ENCODE measurements at regions not wholly inside any gene's neighbourhood (a gene's known extent, or its start where the extent isn't known, plus 50 kb on each side); places are given as distances from the start of the nearest gene placed in this dataset.

DNA sequence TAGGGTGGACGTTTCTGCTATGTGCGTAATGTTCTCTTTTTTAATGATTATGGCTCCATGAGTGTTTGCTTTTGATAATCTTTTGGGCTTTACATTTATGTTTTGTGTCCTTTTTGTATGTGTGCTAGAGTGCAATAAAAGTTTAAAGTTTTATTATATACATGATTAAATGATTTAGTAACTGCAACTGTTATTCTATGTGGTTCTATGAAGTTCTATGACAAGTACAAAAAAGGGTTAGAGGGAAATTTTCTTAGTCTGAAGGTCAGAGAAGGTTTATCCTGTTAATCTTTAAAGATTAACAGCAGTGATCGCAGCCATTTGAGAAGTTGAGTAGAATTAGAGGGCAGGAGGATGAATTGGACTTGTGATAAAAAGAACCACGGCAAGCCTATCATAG, 386.4 kb upstream of the CHRM3 start:
- H3K9me3 ChIP-seq (ENCODE audit: control insufficient read depth, insufficient read depth, low read depth, low read length): no peaks in the 10 kb centered on the region
- ChIA-PET POLR2A (no interaction called here), CTCF (interaction anchor here (1.1 kb wide), 1 partner anchor 898 kb away, joined by 3 read pairs; no protein-coding TSS in a partner anchor)
- no peak for TF ChIP-seq ZNF580 (tag by site-specific recombination; IDR thresholded peaks at IDR 0.05)
- TF ChIP-seq KLF1 (tag by site-specific recombination; IDR thresholded peaks at IDR 0.05): no peak
- no peak for TF ChIP-seq ZNF747 (tag by site-specific recombination; IDR thresholded peaks at IDR 0.05)
- no peak for TF ChIP-seq ZNF112 (tag by site-specific recombination; IDR thresholded peaks at IDR 0.05)
- TF ChIP-seq ZNF311 (tag by site-specific recombination; IDR thresholded peaks at IDR 0.05; ENCODE audit: borderline replicate concordance): no peak
- TF ChIP-seq ZBTB1 (tag by site-specific recombination; IDR thresholded peaks at IDR 0.05): no peak
- TF ChIP-seq, protein P1, sequence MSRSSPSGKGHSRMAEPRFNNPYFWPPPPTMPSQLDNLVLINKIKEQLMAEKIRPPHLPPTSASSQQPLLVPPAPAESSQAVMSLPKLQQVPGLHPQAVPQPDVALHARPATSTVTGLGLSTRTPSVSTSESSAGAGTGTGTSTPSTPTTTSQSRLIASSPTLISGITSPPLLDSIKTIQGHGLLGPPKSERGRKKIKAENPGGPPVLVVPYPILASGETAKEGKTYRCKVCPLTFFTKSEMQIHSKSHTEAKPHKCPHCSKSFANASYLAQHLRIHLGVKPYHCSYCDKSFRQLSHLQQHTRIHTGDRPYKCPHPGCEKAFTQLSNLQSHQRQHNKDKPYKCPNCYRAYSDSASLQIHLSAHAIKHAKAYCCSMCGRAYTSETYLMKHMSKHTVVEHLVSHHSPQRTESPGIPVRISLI (tag by site-specific recombination; IDR thresholded peaks at IDR 0.05): no peak
- no peak for TF ChIP-seq ZNF211 (tag by site-specific recombination; IDR thresholded peaks at IDR 0.05; ENCODE audit: low read depth)
- no peak for TF ChIP-seq SP3 (tag by site-specific recombination; IDR thresholded peaks at IDR 0.05)
- no peak for TF ChIP-seq ZBTB21 (tag by site-specific recombination; IDR thresholded peaks at IDR 0.05)
- TF ChIP-seq ZNF2 (tag by site-specific recombination; IDR thresholded peaks at IDR 0.05): no peak
- TF ChIP-seq ZNF76 (tag by site-specific recombination; IDR thresholded peaks at IDR 0.05; ENCODE audit: borderline replicate concordance, low read depth): no peak
- TF ChIP-seq ZNF426 (tag by site-specific recombination; IDR thresholded peaks at IDR 0.05): no peak
- TF ChIP-seq ZNF501 (tag by site-specific recombination; IDR thresholded peaks at IDR 0.05): no peak
- no peak for TF ChIP-seq ZNF704 (tag by site-specific recombination; IDR thresholded peaks at IDR 0.05)
- no peak overlapping the region for H3K27ac ChIP-seq (ENCODE audit: extremely low read depth, low read depth, low read length)
- no peak overlapping the region for H3K4me3 ChIP-seq (ENCODE audit: low read depth, low read length)
- no peaks in the 10 kb centered on the region for H3K36me3 ChIP-seq (ENCODE audit: control insufficient read depth in 2 of 2, insufficient read depth in 1 of 2, low read length in 2 of 2)
- no peaks in the 10 kb centered on the region for H3K4me1 ChIP-seq (ENCODE audit: control insufficient read depth, insufficient read depth, low read length)

GRCh38 chr1:238998577-238998976, 387.8 kb upstream of the CHRM3 start:
- H3K27ac ChIP-seq (ENCODE audit: extremely low read depth, low read depth, low read length): no peak overlapping the region
- no peaks in the 10 kb centered on the region for H3K9me3 ChIP-seq (ENCODE audit: control insufficient read depth, insufficient read depth, low read depth, low read length)
- POLR2A ChIA-PET: no interaction called here
- H3K36me3 ChIP-seq (ENCODE audit: control insufficient read depth in 2 of 2, insufficient read depth in 1 of 2, low read length in 2 of 2): no peaks in the 10 kb centered on the region
- CTCF ChIA-PET: interaction anchor here (0.7 kb wide), 1 partner anchor 241 kb away, joined by 3 read pairs; no protein-coding TSS in a partner anchor
- H3K4me1 ChIP-seq (ENCODE audit: control insufficient read depth, insufficient read depth, low read length): no peaks in the 10 kb centered on the region
- no peak overlapping the region for H3K4me3 ChIP-seq (ENCODE audit: low read depth, low read length)
- TF ChIP-seq, protein P2, sequence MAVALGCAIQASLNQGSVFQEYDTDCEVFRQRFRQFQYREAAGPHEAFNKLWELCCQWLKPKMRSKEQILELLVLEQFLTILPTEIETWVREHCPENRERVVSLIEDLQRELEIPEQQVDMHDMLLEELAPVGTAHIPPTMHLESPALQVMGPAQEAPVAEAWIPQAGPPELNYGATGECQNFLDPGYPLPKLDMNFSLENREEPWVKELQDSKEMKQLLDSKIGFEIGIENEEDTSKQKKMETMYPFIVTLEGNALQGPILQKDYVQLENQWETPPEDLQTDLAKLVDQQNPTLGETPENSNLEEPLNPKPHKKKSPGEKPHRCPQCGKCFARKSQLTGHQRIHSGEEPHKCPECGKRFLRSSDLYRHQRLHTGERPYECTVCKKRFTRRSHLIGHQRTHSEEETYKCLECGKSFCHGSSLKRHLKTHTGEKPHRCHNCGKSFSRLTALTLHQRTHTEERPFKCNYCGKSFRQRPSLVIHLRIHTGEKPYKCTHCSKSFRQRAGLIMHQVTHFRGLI (tag by site-specific recombination; IDR thresholded peaks at IDR 0.05): no peak
- TF ChIP-seq, protein P3, sequence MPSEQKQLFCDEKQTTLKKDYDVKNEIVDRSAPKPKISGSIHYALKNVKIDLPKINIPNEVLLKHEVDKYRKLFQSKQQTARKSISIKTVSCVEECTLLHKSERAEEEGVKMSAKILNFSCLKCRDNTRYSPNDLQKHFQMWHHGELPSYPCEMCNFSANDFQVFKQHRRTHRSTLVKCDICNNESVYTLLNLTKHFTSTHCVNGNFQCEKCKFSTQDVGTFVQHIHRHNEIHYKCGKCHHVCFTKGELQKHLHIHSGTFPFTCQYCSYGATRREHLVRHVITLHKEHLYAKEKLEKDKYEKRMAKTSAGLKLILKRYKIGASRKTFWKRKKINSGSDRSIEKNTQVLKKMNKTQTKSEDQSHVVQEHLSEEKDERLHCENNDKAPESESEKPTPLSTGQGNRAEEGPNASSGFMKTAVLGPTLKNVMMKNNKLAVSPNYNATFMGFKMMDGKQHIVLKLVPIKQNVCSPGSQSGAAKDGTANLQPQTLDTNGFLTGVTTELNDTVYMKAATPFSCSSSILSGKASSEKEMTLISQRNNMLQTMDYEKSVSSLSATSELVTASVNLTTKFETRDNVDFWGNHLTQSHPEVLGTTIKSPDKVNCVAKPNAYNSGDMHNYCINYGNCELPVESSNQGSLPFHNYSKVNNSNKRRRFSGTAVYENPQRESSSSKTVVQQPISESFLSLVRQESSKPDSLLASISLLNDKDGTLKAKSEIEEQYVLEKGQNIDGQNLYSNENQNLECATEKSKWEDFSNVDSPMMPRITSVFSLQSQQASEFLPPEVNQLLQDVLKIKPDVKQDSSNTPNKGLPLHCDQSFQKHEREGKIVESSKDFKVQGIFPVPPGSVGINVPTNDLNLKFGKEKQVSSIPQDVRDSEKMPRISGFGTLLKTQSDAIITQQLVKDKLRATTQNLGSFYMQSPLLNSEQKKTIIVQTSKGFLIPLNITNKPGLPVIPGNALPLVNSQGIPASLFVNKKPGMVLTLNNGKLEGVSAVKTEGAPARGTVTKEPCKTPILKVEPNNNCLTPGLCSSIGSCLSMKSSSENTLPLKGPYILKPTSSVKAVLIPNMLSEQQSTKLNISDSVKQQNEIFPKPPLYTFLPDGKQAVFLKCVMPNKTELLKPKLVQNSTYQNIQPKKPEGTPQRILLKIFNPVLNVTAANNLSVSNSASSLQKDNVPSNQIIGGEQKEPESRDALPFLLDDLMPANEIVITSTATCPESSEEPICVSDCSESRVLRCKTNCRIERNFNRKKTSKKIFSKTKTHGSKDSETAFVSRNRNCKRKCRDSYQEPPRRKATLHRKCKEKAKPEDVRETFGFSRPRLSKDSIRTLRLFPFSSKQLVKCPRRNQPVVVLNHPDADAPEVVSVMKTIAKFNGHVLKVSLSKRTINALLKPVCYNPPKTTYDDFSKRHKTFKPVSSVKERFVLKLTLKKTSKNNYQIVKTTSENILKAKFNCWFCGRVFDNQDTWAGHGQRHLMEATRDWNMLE (tag by site-specific recombination; conservative IDR thresholded peaks at IDR 0.05; ENCODE audit: low read depth): no peak
- TF ChIP-seq ZNF777 (tag by site-specific recombination; IDR thresholded peaks at IDR 0.05; ENCODE audit: borderline replicate concordance): no peak
- TF ChIP-seq KLF17 (tag by site-specific recombination; IDR thresholded peaks at IDR 0.05): no peak
- no peak for TF ChIP-seq SCRT1 (tag by site-specific recombination; IDR thresholded peaks at IDR 0.05; ENCODE audit: borderline replicate concordance)
- no peak for TF ChIP-seq ZNF660 (tag by site-specific recombination; IDR thresholded peaks at IDR 0.05)
- TF ChIP-seq, protein P4, sequence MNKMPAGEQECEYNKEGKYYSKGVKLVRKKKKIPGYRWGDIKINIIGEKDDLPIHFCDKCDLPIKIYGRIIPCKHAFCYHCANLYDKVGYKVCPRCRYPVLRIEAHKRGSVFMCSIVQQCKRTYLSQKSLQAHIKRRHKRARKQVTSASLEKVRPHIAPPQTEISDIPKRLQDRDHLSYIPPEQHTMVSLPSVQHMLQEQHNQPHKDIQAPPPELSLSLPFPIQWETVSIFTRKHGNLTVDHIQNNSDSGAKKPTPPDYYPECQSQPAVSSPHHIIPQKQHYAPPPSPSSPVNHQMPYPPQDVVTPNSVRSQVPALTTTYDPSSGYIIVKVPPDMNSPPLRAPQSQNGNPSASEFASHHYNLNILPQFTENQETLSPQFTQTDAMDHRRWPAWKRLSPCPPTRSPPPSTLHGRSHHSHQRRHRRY (tag by site-specific recombination; IDR thresholded peaks at IDR 0.05): no peak
- no peak for TF ChIP-seq ZNF350 (tag by site-specific recombination; IDR thresholded peaks at IDR 0.05)
- no peak for TF ChIP-seq ZNF704 (tag by site-specific recombination; IDR thresholded peaks at IDR 0.05)
